Liver (tissue), 8 donors: ENCODE measurements at regions not wholly inside any gene's neighbourhood (a gene's known extent, or its start where the extent isn't known, plus 50 kb on each side); places are given as distances from the start of the nearest gene placed in this dataset.

ENCODE experiments used
- DNase-seq: peaks from one replicate; pipeline ENCODE4 v3.0.0-alpha.2; 2017; ENCODE audit warnings: low spot score
- H3K27ac ChIP-seq, 2 donors: one replicate each; pipeline ENCODE4 v1.7.0; 2013; ENCODE audit warnings: inconsistent platforms in 2 of 2, low read length in 2 of 2, control low read depth in 1 of 2, low read depth in 1 of 2, mild to moderate bottlenecking in 1 of 2
- H3K27me3 ChIP-seq, 4 donors: one replicate each; pipeline versions ENCODE4 v1.6.1 to v1.7.0; 2013; ENCODE audit warnings: low read length in 3 of 4, inconsistent platforms in 1 of 4, mild to moderate bottlenecking in 1 of 4, moderate library complexity in 1 of 4; ENCODE audit not compliant: control insufficient read depth in 4 of 4, insufficient read depth in 4 of 4
- H3K36me3 ChIP-seq, 4 donors: one replicate each; pipeline versions ENCODE4 v1.6.1 to v1.7.0; 2013; ENCODE audit warnings: low read length in 3 of 4, mild to moderate bottlenecking in 3 of 4, low read depth in 1 of 4, moderate library complexity in 1 of 4; ENCODE audit not compliant: control insufficient read depth in 4 of 4, insufficient read depth in 3 of 4
- H3K4me1 ChIP-seq, 4 donors: one replicate each; pipeline versions ENCODE4 v1.6.1 to v1.7.0; 2013; ENCODE audit warnings: low read length in 3 of 4, mild to moderate bottlenecking in 3 of 4, moderate library complexity in 1 of 4; ENCODE audit not compliant: control insufficient read depth in 4 of 4, insufficient read depth in 4 of 4
- H3K4me3 ChIP-seq, 3 donors: one replicate each; pipeline versions ENCODE4 v1.6.1 to v1.7.0; 2013; ENCODE audit warnings: low read length in 3 of 3, control low read depth in 1 of 3, low read depth in 1 of 3, mild to moderate bottlenecking in 1 of 3
- H3K9ac ChIP-seq, 2 donors: one replicate each; pipeline ENCODE4 v1.7.0; 2013; ENCODE audit warnings: low read length in 2 of 2, mild to moderate bottlenecking in 2 of 2, moderate library complexity in 2 of 2, control low read depth in 1 of 2, low read depth in 1 of 2
- H3K9me3 ChIP-seq, 4 donors: one replicate each; pipeline versions ENCODE4 v1.6.1 to v1.7.0; 2013; ENCODE audit warnings: low read length in 3 of 4; ENCODE audit not compliant: control insufficient read depth in 4 of 4
- ATF3 ChIP-seq: IDR thresholded peaks from 2 replicates; pipeline ENCODE4 v1.6.1; 2016; ENCODE audit warnings: antibody characterized with exemption
- EGR1 ChIP-seq, 2 donors: IDR thresholded peaks; 2 replicates each; pipeline ENCODE4 v1.6.1; 2016 to 2018; ENCODE audit warnings: antibody characterized with exemption in 2 of 2, low read depth in 2 of 2
- FOXA1 ChIP-seq: IDR thresholded peaks from 2 replicates; pipeline ENCODE4 v1.6.1; 2016; ENCODE audit warnings: antibody characterized with exemption
- FOXA2 ChIP-seq: IDR thresholded peaks from 2 replicates; pipeline ENCODE4 v1.6.1; 2016; ENCODE audit warnings: antibody characterized with exemption
- GABPA ChIP-seq, 2 donors: IDR thresholded peaks in 1 of 2; conservative IDR thresholded peaks in 1 of 2; 2 replicates each; pipeline ENCODE4 v1.6.1; 2016; ENCODE audit warnings: antibody characterized with exemption in 2 of 2, mild to moderate bottlenecking in 1 of 2, moderate library complexity in 1 of 2
- HNF4A ChIP-seq, 2 donors: conservative IDR thresholded peaks; 2 replicates each; pipeline ENCODE4 v1.6.1; 2016; ENCODE audit warnings: antibody characterized with exemption in 2 of 2, mild to moderate bottlenecking in 2 of 2
- HNF4G ChIP-seq: IDR thresholded peaks from 2 replicates; pipeline ENCODE4 v1.6.1; 2016; ENCODE audit warnings: antibody characterized with exemption
- JUND ChIP-seq, 2 donors: IDR thresholded peaks; 2 replicates each; pipeline ENCODE4 v1.6.1; 2016; ENCODE audit warnings: antibody characterized with exemption in 2 of 2
- MAX ChIP-seq: IDR thresholded peaks from 2 replicates; pipeline ENCODE4 v1.6.1; 2016; ENCODE audit warnings: antibody characterized with exemption
- RAD21 ChIP-seq, 2 donors: IDR thresholded peaks; 2 replicates each; pipeline ENCODE4 v1.6.1; 2016; ENCODE audit warnings: antibody characterized with exemption in 2 of 2, mild to moderate bottlenecking in 2 of 2
- REST ChIP-seq: IDR thresholded peaks from 2 replicates; pipeline ENCODE4 v1.6.1; 2016; ENCODE audit warnings: antibody characterized with exemption, mild to moderate bottlenecking
- SP1 ChIP-seq: IDR thresholded peaks from 2 replicates; pipeline ENCODE4 v1.6.1; 2018; ENCODE audit warnings: antibody characterized with exemption, mild to moderate bottlenecking
- TAF1 ChIP-seq: conservative IDR thresholded peaks from 2 replicates; pipeline ENCODE4 v1.6.1; 2016; ENCODE audit warnings: antibody characterized with exemption, mild to moderate bottlenecking
- ZBTB33 ChIP-seq: IDR thresholded peaks from 2 replicates; pipeline ENCODE4 v1.6.1; 2016; ENCODE audit warnings: antibody characterized with exemption
- WGBS: extraction: QIAGEN DNeasy Blood & Tissue Kit; methylation state at CpG from one replicate; pipeline ENCODE4 v1.1.7; 2013; 5-methylcytosine and 5-hydroxymethylcytosine counted together
- TF ChIP-seq, protein P1 (sequence below): fragments of 150-350 bp; IDR thresholded peaks from 2 replicates; pipeline ENCODE4 v1.5.1; 2017; ENCODE audit warnings: improper control_type of control experiment, low read depth, low read length; ENCODE audit not compliant: missing input control
- donor health status: healthy.
- donor health status: healthy.
- donor health status: healthy.
- donor health status: healthy.
- donor health status: healthy.

- Histone ChIP-seq H3K27me3 (no peaks in the 10 kb centered on the region), H3K36me3 (no peaks in the 10 kb centered on the region), H3K9me3 (peaks cover 0 to 4% (median 2%) of the 10 kb centered on the region in 4 donors), H3K9ac (no peak overlapping the region), H3K4me3 (no peak overlapping the region), H3K4me1 (no peaks in the 10 kb centered on the region), H3K27ac (no peak overlapping the region)
- no peak for DNase-seq
- TF ChIP-seq REST (no peak), GABPA (IDR thresholded peaks at IDR 0.05 in 1 of 2, conservative IDR thresholded peaks at IDR 0.05 in 1 of 2) (no peak), MAX (no peak), ATF3 (no peak), HNF4A (conservative IDR thresholded peaks at IDR 0.05) (no peak), HNF4G (no peak), RAD21 (IDR thresholded peaks at IDR 0.05) (no peak), SP1 (no peak), JUND (IDR thresholded peaks at IDR 0.05) (no peak), TAF1 (no peak), FOXA2 (no peak), FOXA1 (no peak), EGR1 (IDR thresholded peaks at IDR 0.05; ENCODE audit: low read depth in 2 of 2) (no peak), ZBTB33 (no peak)
- TF ChIP-seq, protein P1, sequence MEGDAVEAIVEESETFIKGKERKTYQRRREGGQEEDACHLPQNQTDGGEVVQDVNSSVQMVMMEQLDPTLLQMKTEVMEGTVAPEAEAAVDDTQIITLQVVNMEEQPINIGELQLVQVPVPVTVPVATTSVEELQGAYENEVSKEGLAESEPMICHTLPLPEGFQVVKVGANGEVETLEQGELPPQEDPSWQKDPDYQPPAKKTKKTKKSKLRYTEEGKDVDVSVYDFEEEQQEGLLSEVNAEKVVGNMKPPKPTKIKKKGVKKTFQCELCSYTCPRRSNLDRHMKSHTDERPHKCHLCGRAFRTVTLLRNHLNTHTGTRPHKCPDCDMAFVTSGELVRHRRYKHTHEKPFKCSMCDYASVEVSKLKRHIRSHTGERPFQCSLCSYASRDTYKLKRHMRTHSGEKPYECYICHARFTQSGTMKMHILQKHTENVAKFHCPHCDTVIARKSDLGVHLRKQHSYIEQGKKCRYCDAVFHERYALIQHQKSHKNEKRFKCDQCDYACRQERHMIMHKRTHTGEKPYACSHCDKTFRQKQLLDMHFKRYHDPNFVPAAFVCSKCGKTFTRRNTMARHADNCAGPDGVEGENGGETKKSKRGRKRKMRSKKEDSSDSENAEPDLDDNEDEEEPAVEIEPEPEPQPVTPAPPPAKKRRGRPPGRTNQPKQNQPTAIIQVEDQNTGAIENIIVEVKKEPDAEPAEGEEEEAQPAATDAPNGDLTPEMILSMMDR: no peak
- 89% methylated on average over 2 of the region's 2 CpGs for WGBS
Observed at GRCh38 chr13:87005511-87005910, 665.7 kb upstream of the SLITRK5 start.

GRCh38 chr13:87035526-87035925 is 635.6 kb upstream of the SLITRK5 start:
- no peak overlapping the region for H3K9ac ChIP-seq
- no peaks in the 10 kb centered on the region for H3K9me3 ChIP-seq
- DNase-seq: no peak
- no peak overlapping the region for H3K27ac ChIP-seq
- H3K4me1 ChIP-seq: no peaks in the 10 kb centered on the region
- no peaks in the 10 kb centered on the region for H3K27me3 ChIP-seq
- no peak overlapping the region for H3K4me3 ChIP-seq
- 84% methylated on average over 7 of the region's 7 CpGs for WGBS
- no peaks in the 10 kb centered on the region for H3K36me3 ChIP-seq
- TF ChIP-seq SP1: no peak
- no peak for TF ChIP-seq EGR1 (IDR thresholded peaks at IDR 0.05; ENCODE audit: low read depth in 2 of 2)
- TF ChIP-seq REST: no peak
